ACC112 (cell line): ENCODE measurements at regions not wholly inside any gene's neighbourhood (a gene's known extent, or its start where the extent isn't known, plus 50 kb on each side); places are given as distances from the start of the nearest gene placed in this dataset.

Experiments used
- H2AFZ ChIP-seq: fragments of 200-600 bp; sonication (generic); one replicate; pipeline ENCODE4 v1.6.0; 2017; ENCODE audit warnings: antibody characterized with exemption, low read length; ENCODE audit not compliant: unreplicated experiment
- H3K27ac ChIP-seq: fragments of 200-600 bp; sonication (generic); 2 replicates; pipeline ENCODE4 v1.5.1; 2014; ENCODE audit warnings: low read depth, mild to moderate bottlenecking, antibody characterized with exemption, low read length, moderate library complexity
- H3K27me3 ChIP-seq: fragments of 200-600 bp; sonication (generic); 2 replicates; pipeline ENCODE4 v1.6.1; 2014; ENCODE audit warnings: mild to moderate bottlenecking, antibody characterized with exemption, low read length, moderate library complexity, mixed read lengths; ENCODE audit not compliant: insufficient read depth
- H3K36me3 ChIP-seq: fragments of 200-600 bp; sonication (generic); 2 replicates; pipeline ENCODE4 v1.6.1; 2016; ENCODE audit warnings: mild to moderate bottlenecking, antibody characterized with exemption, low read length, moderate library complexity, mixed read lengths; ENCODE audit not compliant: insufficient read depth
- H3K4me1 ChIP-seq: fragments of 200-600 bp; sonication (generic); one replicate; pipeline ENCODE4 v1.6.1; 2016; ENCODE audit warnings: low read length, mixed read lengths; ENCODE audit not compliant: insufficient read depth, unreplicated experiment, control insufficient read depth
- H3K4me3 ChIP-seq: fragments of 200-600 bp; sonication (generic); 2 replicates; pipeline ENCODE4 v1.5.1; 2014; ENCODE audit warnings: mild to moderate bottlenecking, low read depth, low read length
- H3K79me2 ChIP-seq: fragments of 200-600 bp; sonication (generic); one replicate; pipeline ENCODE4 v1.6.0; 2016; ENCODE audit warnings: low read length; ENCODE audit not compliant: control insufficient read depth, unreplicated experiment, insufficient read depth

DNA sequence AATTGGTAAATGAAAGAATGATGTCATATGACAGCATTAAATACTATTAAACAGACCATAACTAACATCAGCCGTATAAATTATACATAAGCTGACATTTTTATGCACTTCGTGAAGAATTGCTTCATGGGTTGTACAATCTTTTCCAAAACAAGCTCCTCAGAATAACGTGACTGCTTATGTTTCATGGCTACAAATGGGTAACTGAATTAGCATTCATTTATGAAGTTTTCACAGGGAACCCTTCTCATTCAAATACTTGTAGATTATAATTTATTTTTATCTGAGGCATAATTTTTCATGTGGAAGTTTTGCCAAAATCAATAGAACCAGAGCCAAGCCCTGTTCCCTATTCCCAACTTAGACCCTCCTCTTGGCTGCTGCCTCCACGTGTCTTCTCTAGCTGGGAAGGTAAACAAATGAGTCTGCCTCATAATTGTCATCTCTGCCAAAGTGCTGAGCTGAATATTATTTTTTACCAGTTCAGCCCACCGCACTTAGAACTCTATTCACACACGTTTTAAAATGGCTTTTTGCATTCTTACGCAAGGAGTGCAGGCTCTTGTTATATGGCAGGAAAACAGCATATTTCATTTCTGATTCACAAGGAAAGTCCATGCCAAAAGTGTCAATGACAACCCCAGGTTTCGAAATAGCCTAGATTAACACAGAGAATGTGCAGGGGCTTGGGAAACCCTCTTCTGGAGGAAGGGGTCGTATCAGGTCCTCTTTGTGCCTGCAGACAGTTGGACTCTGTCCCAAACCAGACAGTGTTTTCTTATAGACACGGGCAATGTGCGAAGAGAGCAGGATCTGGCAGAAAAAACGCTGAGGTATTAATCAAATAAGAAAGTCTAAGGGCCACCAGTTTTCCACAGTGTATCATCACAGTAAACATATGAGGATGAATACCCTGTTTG, 370.7 kb upstream of the MGMT start:
- H3K27ac ChIP-seq: peak overlapping the region; percentile 88
- H3K4me1 ChIP-seq: peaks cover 30% of the 10 kb centered on the region
- H3K4me3 ChIP-seq: peak overlapping the region; percentile 13; the same call in 1 of the 2 replicates
- H3K79me2 ChIP-seq: no peaks in the 10 kb centered on the region
- no peaks in the 10 kb centered on the region for H3K36me3 ChIP-seq
- no peak overlapping the region for H2AFZ ChIP-seq
- H3K27me3 ChIP-seq: no peaks in the 10 kb centered on the region

DNA sequence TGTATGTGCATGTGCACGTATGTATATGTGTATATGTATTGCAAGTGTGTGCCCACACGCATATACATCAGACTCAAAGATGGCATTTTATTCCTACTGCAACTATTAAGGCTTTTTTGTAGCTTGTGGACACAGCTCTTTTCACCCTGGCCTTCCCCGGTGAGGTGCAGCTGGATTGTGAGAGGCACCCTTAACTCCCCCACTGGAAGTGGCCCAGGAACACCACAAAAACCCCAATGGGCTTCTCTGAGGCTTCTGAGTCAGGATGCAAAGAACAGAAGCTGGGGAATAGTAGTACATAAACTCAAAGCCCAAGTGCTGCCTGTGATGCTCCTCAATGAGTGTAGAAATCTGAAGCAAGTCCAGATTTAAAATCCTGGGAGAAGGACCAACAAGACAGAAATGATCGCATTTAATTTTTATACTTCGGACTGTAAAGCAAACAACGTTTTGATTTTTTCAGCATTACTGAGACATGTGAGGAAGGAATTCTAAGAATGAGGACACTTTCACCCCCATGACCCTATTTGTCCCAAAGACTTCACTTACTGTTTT, 369.2 kb upstream of the MGMT start:
- H3K36me3 ChIP-seq: no peaks in the 10 kb centered on the region
- H3K4me1 ChIP-seq: peaks cover 37% of the 10 kb centered on the region
- H3K27me3 ChIP-seq: no peaks in the 10 kb centered on the region

GRCh38 chr10:129098517-129098916, 368.5 kb upstream of the MGMT start:
- Histone ChIP-seq H3K4me1 (peaks cover 44% of the 10 kb centered on the region), H2AFZ (no peak overlapping the region), H3K27me3 (no peaks in the 10 kb centered on the region), H3K36me3 (no peaks in the 10 kb centered on the region), H3K4me3 (no peak overlapping the region), H3K79me2 (no peaks in the 10 kb centered on the region), H3K27ac (peak overlapping the region; percentile 88; the same call in 1 of the 2 replicates)

More for the DNA sequence above, 369.2 kb upstream of the MGMT start:
- Histone ChIP-seq H2AFZ (no peak overlapping the region), H3K27ac (peak overlapping the region; percentile 88), H3K79me2 (no peaks in the 10 kb centered on the region), H3K4me3 (no peak overlapping the region)

- Histone ChIP-seq H3K36me3 (no peaks in the 10 kb centered on the region), H3K4me3 (no peak overlapping the region), H3K4me1 (peaks cover 53% of the 10 kb centered on the region), H3K79me2 (no peaks in the 10 kb centered on the region), H3K27ac (no peak overlapping the region), H2AFZ (no peak overlapping the region), H3K27me3 (no peaks in the 10 kb centered on the region)
Measured at GRCh38 chr10:129099486-129099885, 367.6 kb upstream of the MGMT start.

DNA sequence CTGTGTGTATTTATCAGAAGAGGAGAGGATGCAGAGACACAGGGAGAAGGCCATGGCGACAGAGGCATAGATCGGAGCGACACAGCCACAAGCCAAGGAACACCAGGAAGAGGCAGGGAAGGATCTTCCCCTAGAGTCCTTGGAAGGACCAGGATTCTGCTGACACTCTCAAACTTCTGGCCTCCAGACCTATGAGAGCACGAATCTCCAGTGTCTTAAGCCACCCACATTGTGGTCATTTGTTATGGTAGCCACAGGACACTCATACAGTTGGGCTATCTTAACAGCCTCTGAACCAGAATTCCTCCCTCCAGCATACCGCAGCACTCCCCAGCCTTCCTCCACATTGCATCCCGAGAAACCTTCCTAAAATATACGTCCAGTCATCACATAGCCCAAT, 367.0 kb upstream of the MGMT start:
- Histone ChIP-seq H3K4me1 (peaks cover 58% of the 10 kb centered on the region), H3K4me3 (no peak overlapping the region), H3K36me3 (no peaks in the 10 kb centered on the region), H3K27me3 (no peaks in the 10 kb centered on the region), H3K27ac (no peak overlapping the region), H2AFZ (no peak overlapping the region), H3K79me2 (no peaks in the 10 kb centered on the region)

DNA sequence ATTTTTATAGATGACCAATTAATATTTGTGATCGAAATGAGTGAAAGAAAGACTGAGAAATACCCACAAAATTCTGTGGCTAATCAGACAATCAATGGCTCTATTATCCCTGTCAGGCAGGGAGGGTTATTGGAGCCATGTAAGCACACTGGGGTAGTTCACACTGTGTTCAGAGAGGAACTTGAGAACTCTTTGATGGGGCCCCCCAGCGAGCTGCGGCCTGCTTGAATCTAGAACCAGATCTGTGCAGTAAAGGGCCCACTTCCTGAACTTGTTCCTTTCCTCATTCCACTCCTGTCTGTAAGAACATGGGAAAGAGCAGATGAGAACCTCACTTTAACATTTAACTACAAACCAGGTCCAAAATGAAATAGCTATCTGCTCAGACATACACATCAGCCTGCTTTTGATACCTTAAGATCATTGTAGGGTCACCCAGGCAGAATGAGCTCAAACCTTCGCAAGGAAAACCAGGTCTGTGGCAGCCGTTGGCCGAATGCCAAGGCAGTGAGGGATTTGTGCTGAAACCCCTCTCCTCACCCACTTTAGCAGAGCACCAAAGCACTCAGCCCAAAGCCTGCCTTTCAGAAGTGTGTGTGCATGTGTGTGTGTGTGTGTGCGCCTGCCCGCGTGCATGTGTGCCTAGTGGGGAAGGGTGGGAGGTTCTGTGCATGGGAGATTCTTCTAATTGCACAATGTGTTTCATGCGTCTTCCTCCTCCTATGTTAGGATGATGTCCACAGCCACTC, 365.6 kb upstream of the MGMT start:
- Histone ChIP-seq H3K4me1 (peaks cover 62% of the 10 kb centered on the region), H3K36me3 (no peaks in the 10 kb centered on the region), H3K27me3 (no peaks in the 10 kb centered on the region), H2AFZ (no peak overlapping the region), H3K79me2 (no peaks in the 10 kb centered on the region), H3K4me3 (no peak overlapping the region), H3K27ac (no peak overlapping the region)

- no peak overlapping the region for H2AFZ ChIP-seq
- no peaks in the 10 kb centered on the region for H3K79me2 ChIP-seq
- no peak overlapping the region for H3K4me3 ChIP-seq
- no peaks in the 10 kb centered on the region for H3K27me3 ChIP-seq
- H3K27ac ChIP-seq: peak overlapping the region; percentile 88
- no peaks in the 10 kb centered on the region for H3K36me3 ChIP-seq
- H3K4me1 ChIP-seq: peaks cover 48% of the 10 kb centered on the region
Measured at GRCh38 chr10:129102906-129103693, 363.9 kb upstream of the MGMT start.

- Histone ChIP-seq H3K4me3 (no peak overlapping the region), H2AFZ (no peak overlapping the region), H3K79me2 (no peaks in the 10 kb centered on the region), H3K36me3 (no peaks in the 10 kb centered on the region), H3K4me1 (peaks cover 40% of the 10 kb centered on the region), H3K27me3 (no peaks in the 10 kb centered on the region), H3K27ac (peak overlapping the region; percentile 88)
Measured at GRCh38 chr10:129104266-129105045, 362.6 kb upstream of the MGMT start.

DNA sequence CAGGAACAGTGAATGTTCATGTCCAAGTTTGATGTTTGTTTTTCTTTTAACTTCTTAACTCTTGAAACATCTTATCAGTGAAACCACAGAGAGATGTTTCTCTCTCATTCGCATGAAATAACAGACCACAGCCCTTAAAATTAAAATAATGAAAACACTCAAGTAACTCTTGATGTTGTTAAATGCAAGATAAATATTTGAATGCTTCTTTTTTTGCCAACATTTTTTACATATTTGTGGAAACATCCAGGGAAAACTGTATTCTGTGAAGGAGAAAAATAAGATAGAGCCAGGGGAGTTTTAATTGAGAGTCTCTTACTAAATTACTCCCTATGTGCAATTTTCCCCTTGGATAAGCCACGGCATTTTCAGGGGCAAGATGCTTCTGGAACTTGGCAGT, 361.8 kb upstream of the MGMT start:
- no peak overlapping the region for H2AFZ ChIP-seq
- no peak overlapping the region for H3K4me3 ChIP-seq
- H3K36me3 ChIP-seq: no peaks in the 10 kb centered on the region
- no peaks in the 10 kb centered on the region for H3K79me2 ChIP-seq
- peaks cover 40% of the 10 kb centered on the region for H3K4me1 ChIP-seq
- peak overlapping the region; percentile 88 for H3K27ac ChIP-seq
- H3K27me3 ChIP-seq: no peaks in the 10 kb centered on the region
